ENCODE measurements at regions not wholly inside any gene's neighbourhood (a gene's known extent, or its start where the extent isn't known, plus 50 kb on each side); places are given as distances from the start of the nearest gene placed in this dataset.
A peak's percentile ranks its signal among the peaks of the same experiment; 100 is the strongest.

- DNase-seq (ENCODE audit: low spot score): no peak
These were observed 132.6 kb upstream of the ARHGAP5 start for GRCh38 chr14:31944256-31945073.

DNA sequence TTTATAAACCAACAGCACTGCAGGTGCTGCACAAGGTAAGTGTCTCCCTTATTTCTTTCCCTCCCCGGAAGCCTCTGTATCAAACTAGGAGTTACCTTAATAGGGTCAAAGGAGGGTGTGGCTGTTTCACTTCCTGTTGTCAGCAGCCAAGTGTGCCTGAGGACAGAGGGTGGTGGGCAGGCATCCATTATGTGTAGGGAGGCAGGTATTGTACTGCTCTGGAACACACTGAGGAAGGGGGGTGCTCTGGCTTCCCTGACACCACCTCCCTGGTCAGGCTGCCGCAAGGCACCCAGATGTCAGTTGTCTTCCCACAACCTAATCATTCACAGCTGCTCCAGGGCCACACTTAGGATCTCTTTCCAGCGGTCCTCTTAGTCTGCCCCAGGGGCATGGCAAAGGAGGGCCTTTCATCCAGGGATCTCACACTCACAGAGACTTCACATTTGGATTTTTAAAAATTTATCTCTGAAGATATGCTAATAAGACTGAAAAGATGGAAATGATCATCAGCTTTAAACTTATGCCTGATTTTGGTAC is 132.0 kb upstream of the ARHGAP5 start:
- DNase-seq (ENCODE audit: low spot score): no peak

DNA sequence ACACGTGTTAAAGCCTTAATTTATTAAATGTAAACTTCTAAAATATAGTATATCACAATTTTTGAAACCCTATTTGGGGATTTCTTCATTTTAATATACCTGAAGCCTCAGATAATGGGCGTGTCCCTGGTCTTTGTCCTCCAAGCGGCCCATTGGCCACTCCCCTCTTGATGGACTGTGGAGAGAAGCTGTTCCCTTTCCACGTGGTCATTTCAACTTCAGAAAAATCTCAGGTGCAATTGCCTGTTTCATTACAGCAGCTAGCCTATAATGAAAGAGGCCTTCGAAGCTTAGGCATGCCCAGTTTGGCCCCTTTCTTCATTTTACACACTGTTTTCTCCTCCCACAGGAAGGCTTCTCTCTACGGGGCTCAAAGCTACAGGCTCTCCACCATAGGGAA is 131.4 kb upstream of the ARHGAP5 start:
- no peak for DNase-seq (ENCODE audit: low spot score)

GRCh38 chr14:31947076-31947475 is 130.0 kb upstream of the ARHGAP5 start:
- DNase-seq (ENCODE audit: low spot score): no peak

DNA sequence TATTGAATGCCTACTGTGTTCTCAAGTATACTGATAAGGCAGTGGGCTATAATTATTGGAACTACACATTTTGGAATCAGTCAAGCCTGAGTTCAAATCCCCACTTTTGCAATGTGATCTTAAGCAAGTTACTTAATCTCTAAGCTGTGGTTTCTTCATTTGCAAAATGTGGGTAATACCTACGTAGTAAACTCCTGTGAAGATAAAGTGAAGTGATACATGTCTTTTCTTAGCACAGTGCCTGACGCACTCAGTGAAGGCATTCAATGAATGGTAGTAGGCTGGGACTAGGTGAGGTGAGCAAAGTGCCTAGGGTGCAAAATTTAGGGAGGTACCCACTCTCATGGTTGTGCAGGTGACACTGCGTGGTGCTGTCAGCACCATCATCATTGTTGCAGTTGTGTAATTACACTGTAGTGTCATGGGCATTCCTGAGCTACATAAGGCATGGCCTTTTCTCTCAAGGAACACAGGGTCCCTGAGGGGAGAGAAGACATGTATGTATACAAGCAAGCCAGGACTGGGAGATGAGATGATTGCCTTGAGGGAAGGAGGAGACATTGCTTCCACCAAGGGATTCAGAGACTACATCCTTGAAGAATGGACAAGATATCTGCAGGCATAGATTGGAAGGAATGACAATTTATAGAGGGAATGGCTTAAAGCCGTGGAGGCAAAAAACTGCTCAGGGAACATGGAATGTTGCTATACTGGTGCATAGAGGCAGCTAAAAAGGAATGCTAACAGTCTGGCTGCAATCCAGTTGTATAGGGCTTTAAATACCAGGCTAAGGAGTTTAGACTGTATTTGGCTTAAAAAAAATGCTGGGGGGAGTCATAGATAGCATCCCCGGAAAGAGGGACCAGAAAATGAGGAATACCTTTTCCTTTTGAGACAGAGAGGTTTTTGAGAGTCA is 129.2 kb upstream of the ARHGAP5 start:
- no peak for DNase-seq (ENCODE audit: low spot score)

DNA sequence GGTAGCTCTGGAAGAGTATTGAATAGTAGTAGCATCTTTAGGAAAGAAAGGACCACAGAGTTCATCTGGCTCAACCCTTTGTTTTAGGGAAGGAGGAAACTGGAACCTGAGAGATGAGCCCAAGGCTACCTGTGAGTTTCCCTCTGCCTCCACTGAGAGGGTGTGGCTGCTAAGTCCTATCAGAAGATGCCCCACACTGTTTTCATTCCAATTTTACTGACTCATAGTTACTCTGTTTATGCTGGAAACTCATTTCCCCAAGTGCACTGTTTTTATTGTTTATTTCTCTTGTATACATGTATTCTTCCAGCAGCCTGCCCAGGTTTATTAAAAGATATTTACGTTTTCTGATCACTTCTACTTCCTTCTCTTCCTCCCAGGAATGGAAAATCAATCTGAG is 127.4 kb upstream of the ARHGAP5 start:
- DNase-seq (ENCODE audit: low spot score): peak; percentile 29

DNA sequence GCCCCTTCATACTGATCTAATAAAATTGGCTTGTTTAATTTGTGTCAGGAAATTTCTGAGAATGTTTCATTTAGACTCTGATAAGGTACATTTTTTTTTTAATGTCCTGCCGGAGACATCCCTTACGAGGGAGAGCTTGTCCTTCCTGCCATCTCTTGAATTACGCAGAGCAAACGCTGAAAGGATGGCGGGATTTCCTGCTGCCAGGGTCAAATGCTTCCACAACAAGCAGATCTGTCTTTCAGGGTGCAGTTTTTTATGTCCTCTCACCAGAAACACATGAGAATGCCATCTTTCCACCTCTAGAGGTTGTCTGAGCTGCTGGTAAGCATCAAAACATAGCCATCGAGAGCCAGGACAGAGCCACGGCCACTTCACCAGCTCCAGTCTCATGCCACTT is 126.8 kb upstream of the ARHGAP5 start:
- no peak for DNase-seq (ENCODE audit: low spot score)

GRCh38 chr14:31950764-31951637 is 126.1 kb upstream of the ARHGAP5 start:
- peak; percentile 79 for DNase-seq (ENCODE audit: low spot score)

GRCh38 chr14:31951638-31951964 is 125.5 kb upstream of the ARHGAP5 start:
- DNase-seq (ENCODE audit: low spot score): no peak

DNA sequence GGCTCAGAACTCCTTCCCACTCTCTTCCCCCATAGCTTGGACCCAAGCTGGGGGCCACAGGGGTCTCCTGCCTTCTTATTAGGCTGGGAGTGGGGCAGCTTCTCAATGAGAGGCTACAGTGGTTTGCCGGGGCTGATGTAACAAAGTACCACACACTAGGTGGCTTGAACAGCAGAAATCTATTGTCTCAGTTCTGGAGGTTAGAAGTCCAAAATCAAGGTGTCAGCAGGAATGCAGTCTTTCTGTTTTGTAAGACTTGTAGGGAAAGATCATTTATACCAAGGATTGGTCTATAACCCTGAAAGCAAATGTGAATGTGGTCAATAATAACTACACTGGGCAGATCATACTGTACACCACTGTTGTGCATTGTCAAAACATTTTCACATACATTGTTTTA is 124.5 kb upstream of the ARHGAP5 start:
- DNase-seq (ENCODE audit: low spot score): no peak

DNA sequence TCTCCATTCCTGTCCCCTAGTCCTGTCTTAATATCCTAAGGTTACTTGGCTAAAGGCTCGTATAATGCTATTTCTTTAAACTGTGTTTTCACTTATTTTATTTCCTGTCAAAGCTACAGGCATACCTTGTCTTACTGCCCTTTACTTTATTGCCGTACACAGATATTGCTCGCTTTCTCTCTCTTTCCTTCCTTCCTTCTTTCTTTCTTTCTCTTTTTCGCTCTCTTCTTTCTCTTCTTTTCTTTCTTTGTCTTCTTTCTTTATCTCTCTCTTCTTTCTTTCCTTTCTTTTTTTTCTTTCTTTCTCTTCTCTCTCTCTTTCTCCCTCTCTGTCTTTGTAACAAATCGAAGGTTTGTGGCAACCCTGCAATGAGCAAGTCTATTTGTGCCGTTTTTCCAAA is 123.9 kb upstream of the ARHGAP5 start:
- no peak for DNase-seq (ENCODE audit: low spot score)

GRCh38 chr14:31954991-31955390 is 122.1 kb upstream of the ARHGAP5 start:
- no peak for DNase-seq (ENCODE audit: low spot score)

DNA sequence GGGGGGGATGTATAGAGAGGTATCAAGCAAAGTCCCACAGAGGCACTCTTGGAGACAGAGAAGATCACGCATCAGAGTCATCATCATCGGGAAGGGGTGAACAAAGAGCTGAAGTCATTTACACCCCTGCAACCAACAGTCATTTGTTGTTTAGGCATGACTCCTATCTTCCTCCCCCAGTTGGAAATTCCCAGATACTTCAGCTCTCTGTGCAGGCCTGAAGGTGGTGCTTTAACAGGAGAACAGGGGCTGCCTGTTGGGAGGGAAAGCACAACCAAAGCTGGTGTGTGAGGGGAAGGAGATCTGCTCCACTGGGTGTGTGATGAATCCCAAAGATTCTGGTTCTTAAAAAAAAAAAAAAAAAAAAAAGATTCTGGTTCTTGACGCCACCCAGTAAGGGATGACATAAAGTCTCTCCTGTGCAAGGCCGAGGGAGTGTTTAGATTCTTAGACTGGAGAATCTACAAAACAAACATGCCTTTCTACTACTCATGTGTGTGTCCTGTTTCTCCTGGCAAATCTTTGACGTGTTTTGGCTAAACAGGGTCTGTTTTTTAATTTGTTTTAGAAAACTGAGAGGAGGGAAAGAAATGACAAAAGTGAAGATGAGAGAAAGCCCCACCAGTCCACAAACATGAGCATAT is 121.0 kb upstream of the ARHGAP5 start:
- no peak for DNase-seq (ENCODE audit: low spot score)

GRCh38 chr14:31957565-31957964 is 119.5 kb upstream of the ARHGAP5 start:
- DNase-seq (ENCODE audit: low spot score): no peak

DNA sequence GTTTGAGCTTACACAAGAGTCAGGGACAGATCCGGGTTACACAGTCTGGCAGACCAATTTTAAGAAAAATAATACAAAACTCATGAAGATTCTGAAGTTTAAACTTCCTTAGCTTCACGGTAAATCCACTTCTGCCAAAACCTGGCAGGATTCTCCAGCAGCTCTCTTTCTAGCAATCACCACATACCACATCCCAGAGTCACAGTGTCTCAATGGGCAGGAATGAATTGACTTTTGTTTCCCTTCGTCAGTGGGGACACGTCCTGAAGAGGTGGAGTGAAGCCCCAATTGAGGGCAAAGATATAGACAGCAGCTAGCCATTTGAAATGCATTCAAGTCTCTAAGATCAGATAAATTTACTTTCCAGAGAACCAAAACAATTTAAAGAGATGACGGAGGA is 117.1 kb upstream of the ARHGAP5 start:
- no peak for DNase-seq (ENCODE audit: low spot score)

- no peak for DNase-seq (ENCODE audit: low spot score)
These were observed 115.2 kb upstream of the ARHGAP5 start for GRCh38 chr14:31961896-31962295.

- DNase-seq (ENCODE audit: low spot score): no peak
These were observed 114.2 kb upstream of the ARHGAP5 start for GRCh38 chr14:31962920-31963319.

DNA sequence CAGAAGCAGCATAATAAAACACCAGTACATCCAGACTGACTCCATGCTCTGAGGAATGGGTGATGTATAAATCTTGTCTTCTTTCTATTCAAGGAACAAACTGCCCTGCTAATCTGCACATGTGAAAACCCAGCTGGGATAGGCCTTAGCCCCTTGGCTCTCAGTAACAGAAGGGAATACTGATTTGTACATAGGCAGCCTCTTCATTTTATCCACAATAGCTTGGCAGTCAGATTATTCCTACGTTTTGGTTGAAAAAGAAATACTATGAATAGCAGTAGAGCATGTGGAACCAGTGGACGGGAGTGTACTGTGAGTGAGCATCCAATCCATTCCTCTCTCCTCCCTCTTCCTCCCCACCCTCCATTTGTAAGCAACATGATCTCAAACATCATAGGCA is 113.5 kb upstream of the ARHGAP5 start:
- DNase-seq (ENCODE audit: low spot score): no peak

DNA sequence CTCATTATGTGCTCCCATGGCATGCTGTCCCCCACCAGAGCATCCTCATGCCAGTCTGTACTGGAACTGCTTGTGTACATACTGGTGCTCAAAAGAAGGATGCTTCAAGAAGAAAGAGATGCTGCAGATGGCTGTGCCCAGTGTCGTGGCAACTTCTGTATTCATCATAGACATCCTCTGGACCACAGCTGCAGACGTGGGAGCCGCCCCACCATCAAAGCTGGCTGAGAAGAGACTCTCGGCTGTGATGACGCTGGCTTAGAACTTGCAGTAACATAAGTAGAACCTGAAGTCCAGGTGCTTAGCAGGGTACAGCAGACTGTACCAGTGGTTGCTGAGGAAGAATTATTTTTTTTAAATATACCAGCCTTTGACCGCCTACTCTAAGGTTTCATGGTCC is 112.6 kb upstream of the ARHGAP5 start:
- DNase-seq (ENCODE audit: low spot score): no peak

DNA sequence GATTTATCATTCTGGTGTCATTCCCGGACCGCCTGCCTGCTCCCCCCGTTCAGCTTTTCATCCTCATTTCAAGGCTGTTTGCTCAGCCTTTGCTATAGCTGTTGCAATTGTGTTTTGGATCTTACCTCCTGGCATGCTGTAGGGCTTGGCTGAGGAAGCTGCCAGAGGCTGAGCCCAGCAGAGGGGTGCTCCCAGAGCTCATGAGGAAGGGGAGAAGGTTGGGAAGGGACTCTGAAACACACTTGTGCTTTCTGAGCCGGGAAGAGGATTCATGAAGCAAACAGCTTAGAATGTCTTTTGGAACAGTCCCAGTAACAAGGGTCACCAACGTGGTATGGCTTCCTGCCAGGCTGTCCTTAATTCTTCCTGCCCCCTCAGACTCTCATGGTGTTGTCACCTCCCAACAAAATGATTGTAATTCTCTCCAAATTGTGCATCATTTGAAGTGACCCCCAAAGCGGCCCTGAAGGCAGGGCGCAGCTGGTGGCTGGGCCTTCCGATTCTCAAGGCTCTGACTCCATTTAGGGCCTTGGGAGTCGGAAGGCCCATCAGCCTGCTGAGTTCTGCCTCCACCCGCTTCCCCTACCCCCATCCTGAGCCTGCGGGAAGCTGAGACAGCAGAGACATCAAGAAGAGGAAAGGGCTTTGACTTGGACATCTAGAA is 111.9 kb upstream of the ARHGAP5 start:
- DNase-seq (ENCODE audit: low spot score): no peak
